KBM-7 (cell line): ENCODE measurements at regions not wholly inside any gene's neighbourhood (a gene's known extent, or its start where the extent isn't known, plus 50 kb on each side); places are given as distances from the start of the nearest gene placed in this dataset.
"Not testable (repeated sequence)": the region's sequence is repeated elsewhere in the genome, so short reads cannot be mapped to it uniquely, and the experiment has no call there.

Source experiments
- DNase-seq: peaks from one replicate; pipeline ENCODE4 v3.0.0-alpha.2; 2015
- in situ Hi-C: fragments of 300-500 bp; cut with MboI; formaldehyde crosslinking; loops from 2 replicates; pipeline ENCODE4 v1.14.3; 2020; ENCODE audit warnings: low sequenced_read_pairs, low pct_unique_long_range_greater_than_20kb, mixed read lengths

GRCh38 chr1:233471851-233472250 is 142.1 kb upstream of the KCNK1 start:
- in situ Hi-C loops, DNase-seq: not testable (repeated sequence)

DNA sequence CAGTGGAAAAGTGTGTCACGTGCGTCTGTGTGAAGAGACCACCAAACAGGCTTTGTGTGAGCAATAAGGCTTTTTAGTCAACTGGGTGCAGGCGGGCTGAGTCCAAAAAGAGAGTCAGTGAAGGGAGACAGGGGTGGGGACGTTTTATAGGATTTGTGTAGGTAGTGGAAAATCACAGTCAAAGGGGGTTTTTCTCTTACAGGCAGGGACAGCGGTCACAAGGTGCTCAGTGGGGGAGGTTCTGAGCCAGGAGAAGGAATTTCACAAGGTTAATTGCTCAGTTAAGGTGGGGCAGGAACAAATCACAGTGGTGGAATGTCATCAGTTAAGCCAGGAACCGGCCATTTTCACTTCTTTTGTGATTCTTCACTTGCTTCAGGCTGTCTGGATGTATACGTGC is 141.1 kb upstream of the KCNK1 start:
- DNase-seq, in situ Hi-C loops: not testable (repeated sequence)

- no peak for DNase-seq
Measured at GRCh38 chr1:233473549-233474204, 140.2 kb upstream of the KCNK1 start.

GRCh38 chr1:233477359-233477758 is 136.5 kb upstream of the KCNK1 start:
- in situ Hi-C loops, result no loop called here
- no peak for DNase-seq

More at GRCh38 chr1:233473549-233474204, 140.2 kb upstream of the KCNK1 start:
- in situ Hi-C loops, result no loop called here

- DNase-seq, result no peak
- in situ Hi-C loops, result no loop called here
Measured at GRCh38 chr1:233478611-233479010, 135.3 kb upstream of the KCNK1 start.

DNA sequence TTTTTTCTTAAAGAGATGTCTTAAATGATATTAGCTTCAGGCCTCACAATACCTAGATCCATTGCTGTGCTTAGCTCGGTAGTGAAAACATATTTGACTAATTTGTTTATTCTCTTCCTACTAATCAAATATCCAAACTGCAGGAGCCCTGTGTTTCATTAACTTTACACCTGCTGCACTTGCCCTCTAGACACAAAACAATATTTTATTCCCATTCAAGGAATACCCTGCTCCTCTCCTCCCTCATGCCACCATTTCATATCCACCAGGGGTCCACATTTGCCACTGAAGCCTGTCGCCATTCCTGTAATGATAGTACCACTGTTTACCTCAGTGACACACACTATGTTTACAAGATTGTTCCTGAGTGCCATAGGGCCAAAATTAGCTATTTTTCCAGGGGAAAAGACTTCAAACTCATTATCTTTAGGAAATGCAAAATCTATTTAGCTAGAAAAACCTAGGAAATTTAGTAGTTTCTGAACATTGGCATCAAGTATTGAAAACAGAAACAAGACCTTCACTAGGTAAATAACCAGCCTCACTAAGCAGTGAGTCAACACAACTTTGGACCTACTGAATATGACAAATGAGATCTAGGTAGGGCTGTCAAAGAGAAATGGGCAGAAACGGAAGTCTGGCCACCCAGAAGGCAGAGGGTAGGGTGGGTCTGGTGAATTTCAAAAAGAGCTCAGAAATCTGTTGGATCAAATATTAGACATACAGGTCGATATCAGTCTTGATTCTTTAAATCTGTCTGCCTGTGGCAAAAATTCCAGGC is 134.6 kb upstream of the KCNK1 start:
- in situ Hi-C loops, result no loop called here
- DNase-seq, result no peak

DNA sequence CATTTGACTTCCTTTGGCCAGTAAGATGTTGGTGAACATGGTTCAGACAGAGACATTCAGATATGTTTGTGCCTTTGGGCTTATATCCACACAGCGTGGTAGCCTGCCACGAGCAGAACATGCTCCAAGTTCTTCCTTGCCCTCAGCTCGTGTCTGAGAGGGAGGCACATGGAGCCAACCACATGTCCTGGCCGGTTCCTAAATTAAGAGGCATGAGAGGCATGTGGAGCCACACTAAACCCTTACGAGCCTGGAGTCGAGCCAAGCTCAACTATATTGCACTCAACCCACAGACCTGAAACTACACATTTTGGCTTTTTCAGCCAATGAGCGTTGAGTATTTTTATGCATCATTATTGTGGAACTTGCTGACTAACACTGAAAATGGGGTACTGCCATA is 133.7 kb upstream of the KCNK1 start:
- in situ Hi-C loops, result no loop called here
- DNase-seq, result no peak

GRCh38 chr1:233482388-233482787 is 131.5 kb upstream of the KCNK1 start:
- in situ Hi-C loops, result no loop called here
- no peak for DNase-seq

GRCh38 chr1:233485385-233485784 is 128.5 kb upstream of the KCNK1 start:
- DNase-seq, result no peak
- in situ Hi-C loops, result no loop called here

- in situ Hi-C loops, result no loop called here
Measured at GRCh38 chr1:233485809-233486398, 128.0 kb upstream of the KCNK1 start.

DNA sequence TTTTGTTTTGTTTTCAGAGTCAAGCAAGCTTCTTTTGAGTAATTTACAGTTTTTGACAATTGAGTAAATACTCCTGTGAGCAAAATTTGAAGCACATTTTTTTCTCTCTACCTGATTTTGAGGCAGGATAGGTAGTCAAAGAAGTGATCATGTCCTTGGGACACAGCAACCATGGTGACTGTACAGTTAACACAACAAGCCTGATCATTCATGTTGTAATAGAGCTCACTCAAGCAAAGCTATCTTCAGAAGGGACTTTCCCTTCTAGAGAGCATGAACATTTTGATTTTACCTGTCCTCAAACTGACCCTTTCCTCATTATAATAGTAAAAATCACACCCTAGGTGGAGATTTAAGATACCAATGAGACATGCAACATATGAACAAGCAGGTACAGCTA is 126.5 kb upstream of the KCNK1 start:
- in situ Hi-C loops, result no loop called here
- no peak for DNase-seq

More at GRCh38 chr1:233485809-233486398, 128.0 kb upstream of the KCNK1 start:
- no peak for DNase-seq

GRCh38 chr1:233489411-233489810 is 124.5 kb upstream of the KCNK1 start:
- no peak for DNase-seq
- in situ Hi-C loops, result no loop called here

- DNase-seq, result no peak
- in situ Hi-C loops, result no loop called here
Measured at GRCh38 chr1:233490488-233490887, 123.4 kb upstream of the KCNK1 start.

DNA sequence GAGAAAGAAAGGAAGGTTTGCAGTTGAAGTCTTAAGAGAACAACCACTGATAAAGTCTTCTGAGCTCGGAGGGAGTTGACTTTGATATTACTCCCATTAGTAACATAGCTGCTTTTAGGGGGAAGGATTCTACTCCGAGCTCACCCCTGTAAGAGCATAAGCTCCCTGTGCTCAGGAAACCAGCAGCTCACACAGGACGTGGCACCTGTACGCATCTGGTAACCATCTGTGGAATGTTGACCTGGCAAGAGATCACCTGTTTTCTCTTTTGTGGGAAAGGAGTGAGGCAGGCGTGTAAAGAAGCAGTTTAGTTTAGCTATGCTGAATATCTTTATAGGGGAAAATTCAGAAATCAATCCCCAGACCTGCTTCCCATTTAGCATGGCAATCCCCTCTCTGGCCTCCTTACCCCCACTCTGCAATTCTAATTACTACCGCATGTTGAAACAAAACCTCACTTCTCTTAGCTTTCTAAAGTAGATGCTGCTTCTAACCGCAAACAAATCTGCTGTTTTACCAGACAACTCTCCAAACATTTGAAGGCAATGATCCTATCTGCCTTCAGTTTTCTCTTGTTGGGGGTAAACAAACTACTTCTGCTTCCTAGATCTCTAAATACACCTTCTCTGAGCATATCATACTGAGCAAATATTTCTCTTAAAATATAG is 121.8 kb upstream of the KCNK1 start:
- no peak for DNase-seq
- in situ Hi-C loops, result no loop called here

GRCh38 chr1:233496993-233497392 is 116.9 kb upstream of the KCNK1 start:
- no peak for DNase-seq
- in situ Hi-C loops, result no loop called here

GRCh38 chr1:233497679-233498078 is 116.2 kb upstream of the KCNK1 start:
- in situ Hi-C loops, result no loop called here

DNA sequence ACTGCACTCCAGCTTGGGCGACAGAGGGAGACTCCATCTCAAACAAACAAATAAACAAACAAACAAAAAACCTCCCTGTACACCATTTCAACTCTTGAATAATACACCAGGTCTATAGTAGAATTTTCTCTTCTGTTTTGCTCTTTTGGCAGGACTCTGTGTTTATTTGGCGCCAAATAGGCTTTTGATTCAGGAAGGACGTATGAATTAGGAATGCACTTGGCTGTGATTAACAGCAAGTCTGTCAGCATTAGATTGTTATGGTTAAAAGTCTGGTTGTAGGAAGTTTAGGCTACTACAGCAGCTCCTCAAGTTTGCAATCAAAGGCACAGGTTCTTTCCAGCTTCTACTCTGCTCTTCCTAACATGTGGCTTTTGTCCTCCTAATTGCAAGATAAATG is 113.8 kb upstream of the KCNK1 start:
- in situ Hi-C loops, result no loop called here
- DNase-seq, result no peak

More at GRCh38 chr1:233497679-233498078, 116.2 kb upstream of the KCNK1 start:
- no peak for DNase-seq

GRCh38 chr1:233503366-233503954 is 110.4 kb upstream of the KCNK1 start:
- no peak for DNase-seq
- in situ Hi-C loops, result no loop called here

GRCh38 chr1:233505130-233505529 is 108.8 kb upstream of the KCNK1 start:
- DNase-seq, result no peak
- in situ Hi-C loops, result no loop called here
